ENCODE measurements at regions not wholly inside any gene's neighbourhood (a gene's known extent, or its start where the extent isn't known, plus 50 kb on each side); places are given as distances from the start of the nearest gene placed in this dataset.

- TF ChIP-seq GATA2 (IDR thresholded peaks at IDR 0.05; ENCODE audit: low read depth, low read length) (no peak), GATA3 (IDR thresholded peaks at IDR 0.05; ENCODE audit: low read depth, low read length) (no peak)
Measured at GRCh38 chr7:53245721-53246120, 210.3 kb downstream of the POM121L12 start.

All from SH-SY5Y (cell line).